HG02973 (cell line): ENCODE measurements at regions not wholly inside any gene's neighbourhood (a gene's known extent, or its start where the extent isn't known, plus 50 kb on each side); places are given as distances from the start of the nearest gene placed in this dataset.

Source experiments
- ATAC-seq: cut with Tn5 transposase; IDR thresholded peaks from one replicate; pipeline ENCODE4 v1.9.1; 2021; ENCODE audit warnings: moderate library complexity; ENCODE audit not compliant: unreplicated experiment

DNA sequence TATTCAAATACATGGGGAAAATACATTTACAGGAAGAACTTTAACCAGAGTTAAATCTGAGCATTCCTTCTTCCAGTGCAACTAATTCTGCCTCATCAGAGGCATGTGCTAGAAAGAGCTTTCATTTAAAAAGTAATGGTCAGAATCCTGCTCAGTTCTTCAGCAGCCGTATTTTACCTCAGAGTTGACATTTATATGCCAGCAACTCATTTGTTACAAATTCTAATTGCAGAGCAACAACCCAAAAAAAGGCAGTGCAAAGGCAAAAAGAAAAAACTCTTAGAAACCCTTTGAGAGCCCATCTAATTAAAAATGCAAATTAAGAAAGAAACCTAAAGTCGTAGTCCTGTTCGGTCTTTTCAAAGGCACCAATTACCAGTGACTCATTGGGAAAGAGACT, 392.5 kb downstream of the PBX1 start:
- no peak for ATAC-seq

- ATAC-seq, result no peak
Measured at GRCh38 chr1:164950541-164950986, 391.6 kb downstream of the PBX1 start.

DNA sequence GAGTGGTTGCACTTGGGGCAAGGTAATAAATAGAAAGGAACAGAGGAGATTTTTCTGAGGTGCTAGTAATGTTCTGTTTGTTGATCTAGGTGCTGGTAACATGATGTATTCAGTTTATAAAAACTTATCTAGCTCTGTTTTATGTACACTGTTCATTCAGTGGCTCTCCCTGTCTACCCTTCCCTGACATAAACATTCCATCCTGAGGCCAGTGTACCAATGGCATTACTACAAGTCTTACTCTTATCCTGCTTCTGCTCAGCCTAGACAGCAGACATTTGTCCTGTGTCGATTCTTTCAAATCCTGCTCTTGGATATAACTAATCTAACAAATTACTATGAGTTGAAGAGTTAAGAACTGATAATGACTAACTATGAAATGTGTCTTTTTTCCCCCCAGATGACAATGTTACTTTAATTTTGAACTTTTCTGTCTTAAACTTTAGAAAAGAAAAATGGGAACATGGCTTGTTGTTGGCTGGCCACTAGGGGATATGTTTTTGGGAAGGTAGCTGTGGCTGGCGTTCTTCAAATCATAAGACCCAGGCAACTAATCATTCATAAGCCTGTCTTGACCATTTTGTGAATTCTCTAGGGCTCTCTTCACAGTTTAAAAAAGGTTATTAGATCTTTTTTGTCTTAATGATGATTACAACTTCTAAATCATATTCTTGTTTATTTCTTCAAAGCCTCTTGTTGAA, 390.9 kb downstream of the PBX1 start:
- no peak for ATAC-seq

- no peak for ATAC-seq
Measured at GRCh38 chr1:164948101-164948500, 389.1 kb downstream of the PBX1 start.

DNA sequence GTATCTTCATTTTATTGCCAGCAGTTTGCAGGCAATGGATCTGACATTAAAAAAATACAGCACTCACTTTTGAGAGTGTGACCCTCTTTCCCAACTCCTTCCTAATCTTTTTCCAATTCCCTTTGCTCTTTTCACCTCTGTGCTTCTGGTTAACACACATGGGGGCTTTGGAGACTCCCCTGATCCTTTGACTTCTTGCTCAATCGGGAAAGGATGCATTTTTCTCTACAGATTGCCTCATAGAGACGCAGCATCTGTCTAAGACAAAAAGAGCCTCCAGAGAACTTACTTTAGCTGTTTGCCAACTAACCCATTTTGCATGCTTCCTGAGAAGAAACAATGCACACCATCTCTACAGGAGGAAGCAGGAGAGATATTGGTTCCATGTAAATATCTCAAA, 378.3 kb downstream of the PBX1 start:
- no peak for ATAC-seq

DNA sequence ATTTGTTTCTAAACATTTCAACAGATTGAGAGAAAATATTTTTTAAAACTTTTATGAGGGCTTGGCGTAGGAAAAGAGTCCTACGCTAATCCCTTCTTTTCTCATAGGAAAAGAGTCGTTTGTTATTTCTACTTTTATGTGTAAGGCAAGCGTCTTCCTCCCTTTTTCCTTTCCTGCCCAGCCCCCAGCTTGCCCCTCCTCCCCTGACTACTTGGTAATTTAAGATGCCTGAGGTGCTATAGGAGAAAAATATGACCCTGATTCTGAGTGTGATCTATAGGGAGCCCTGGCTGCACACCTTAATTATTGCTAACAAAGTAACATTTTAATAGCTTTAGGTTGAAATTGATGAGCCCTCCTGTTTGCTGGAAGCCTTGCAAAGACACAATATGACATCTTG, 373.6 kb downstream of the PBX1 start:
- ATAC-seq, result no peak

DNA sequence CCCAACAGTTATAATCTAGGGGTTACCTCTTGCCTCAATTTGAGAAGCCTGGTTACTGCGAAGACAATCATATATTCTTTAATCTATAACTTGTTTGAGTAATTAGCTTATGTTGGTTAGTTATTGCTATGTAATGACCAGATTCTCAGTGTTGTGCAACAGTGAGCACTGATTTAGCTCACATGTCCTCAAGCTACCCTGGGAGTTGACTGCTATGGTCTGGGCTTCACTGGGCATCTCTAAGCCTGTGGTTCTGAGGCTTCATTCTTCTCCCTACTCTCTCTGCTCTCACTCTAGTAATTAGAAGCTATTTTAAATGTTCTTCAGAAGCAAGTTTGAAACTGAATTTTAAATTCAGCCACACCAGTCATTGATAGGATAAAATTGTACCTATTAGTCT, 371.8 kb downstream of the PBX1 start:
- no peak for ATAC-seq

- no peak for ATAC-seq
Measured at GRCh38 chr1:164930241-164930640, 371.3 kb downstream of the PBX1 start.

DNA sequence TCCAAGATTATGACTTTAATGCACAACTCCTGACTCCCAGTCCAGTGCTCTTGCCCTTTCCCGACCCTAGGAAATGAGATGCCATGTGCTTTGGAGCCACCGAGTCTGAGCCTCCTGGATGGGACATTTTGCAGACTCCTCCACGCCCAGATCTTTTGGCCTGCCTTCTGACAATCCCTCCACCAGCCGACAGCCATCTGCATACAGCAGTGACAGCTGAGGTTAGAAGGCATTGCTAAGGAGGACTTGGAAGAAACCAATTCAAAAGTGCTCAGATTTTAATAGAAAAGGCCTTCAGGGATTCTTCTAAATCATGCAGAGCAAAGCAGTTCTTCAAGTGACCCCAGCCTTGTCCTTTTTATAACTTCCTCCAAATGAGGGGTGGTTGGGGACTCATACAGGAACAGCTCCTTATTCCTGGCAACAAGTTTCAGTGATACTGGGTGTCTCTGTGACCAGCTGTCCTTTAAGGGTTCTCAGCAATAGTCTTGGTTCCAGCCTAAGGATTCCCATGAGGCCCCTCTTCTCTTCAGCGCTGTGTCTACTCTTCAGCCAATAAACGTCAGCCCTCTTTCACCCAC, 369.3 kb downstream of the PBX1 start:
- no peak for ATAC-seq

DNA sequence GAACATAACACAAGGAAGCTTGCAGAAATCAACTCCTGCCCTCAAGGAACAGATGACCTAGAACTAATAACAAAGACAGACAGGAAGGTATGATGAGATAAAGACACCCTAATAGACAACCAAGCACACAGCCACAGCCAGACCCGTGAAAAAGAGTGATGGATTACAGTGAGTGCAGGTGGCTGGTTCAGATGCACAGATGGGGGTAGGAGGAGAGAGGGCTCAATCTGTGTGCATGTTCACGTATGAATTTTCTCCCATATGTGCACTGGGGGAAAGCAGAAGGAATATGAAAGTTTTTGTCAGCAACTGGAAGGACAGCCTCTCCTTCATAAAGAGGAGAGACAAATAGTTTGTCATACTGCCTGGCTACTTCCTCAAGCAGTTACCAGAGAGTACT, 367.1 kb downstream of the PBX1 start:
- no peak for ATAC-seq

GRCh38 chr1:164922585-164922984, 363.6 kb downstream of the PBX1 start:
- ATAC-seq, result no peak

DNA sequence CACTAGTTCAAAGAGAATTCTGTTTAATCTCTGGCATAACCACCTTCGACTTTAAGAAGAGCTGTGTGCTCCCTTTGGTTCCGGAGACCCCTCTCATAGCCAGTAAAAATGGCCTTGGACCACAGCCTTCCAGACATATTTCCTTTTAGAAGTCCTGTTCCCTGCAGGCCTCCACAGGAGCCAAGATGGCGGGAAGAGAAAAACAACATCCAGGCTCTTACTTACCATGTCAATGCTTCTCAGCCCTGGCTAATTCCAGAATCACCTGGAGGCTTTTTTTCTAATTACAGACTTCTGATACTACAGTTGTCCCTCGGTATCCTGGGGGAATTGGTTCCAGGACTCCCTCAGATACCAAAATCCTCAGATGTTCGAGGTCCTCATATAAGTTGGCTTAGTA, 362.5 kb downstream of the PBX1 start:
- no peak for ATAC-seq

DNA sequence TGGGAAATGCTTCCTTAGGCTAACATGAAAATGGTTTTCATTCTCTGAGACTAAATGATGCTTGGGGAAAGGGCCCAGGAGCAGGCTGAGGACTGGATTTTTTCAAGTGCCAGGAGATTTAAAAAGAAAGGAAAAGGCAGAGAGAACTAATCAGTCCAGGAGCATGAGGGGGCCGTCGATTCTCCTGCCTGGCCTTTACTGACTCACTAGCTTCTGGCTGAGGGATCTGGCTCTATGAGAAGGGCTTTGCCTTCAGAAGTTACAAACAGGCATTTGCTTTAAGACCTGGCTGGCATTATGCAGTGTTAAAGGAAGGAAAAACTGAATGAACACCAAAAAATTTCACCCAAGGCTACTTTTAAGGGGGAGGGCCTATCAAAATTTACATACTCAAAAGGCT, 359.2 kb downstream of the PBX1 start:
- no peak for ATAC-seq

DNA sequence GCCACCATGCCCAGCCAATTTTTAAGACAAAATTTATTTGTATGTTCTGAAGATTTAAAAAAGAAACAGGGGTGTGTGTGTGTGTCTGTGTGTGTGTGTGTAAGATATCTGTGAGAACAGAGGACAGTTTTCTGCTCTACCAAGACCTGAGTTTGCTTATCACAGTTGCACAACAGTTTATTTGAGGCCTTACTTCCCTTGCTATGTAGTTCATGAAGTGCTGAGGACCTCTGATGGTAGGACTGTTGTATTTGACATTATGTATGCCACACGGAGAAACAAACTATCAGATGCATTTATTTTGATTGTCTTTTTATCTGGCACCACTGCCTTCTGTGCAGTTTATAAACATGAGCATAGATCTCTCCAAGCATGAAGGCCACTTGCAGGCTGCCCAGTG, 355.2 kb downstream of the PBX1 start:
- no peak for ATAC-seq

DNA sequence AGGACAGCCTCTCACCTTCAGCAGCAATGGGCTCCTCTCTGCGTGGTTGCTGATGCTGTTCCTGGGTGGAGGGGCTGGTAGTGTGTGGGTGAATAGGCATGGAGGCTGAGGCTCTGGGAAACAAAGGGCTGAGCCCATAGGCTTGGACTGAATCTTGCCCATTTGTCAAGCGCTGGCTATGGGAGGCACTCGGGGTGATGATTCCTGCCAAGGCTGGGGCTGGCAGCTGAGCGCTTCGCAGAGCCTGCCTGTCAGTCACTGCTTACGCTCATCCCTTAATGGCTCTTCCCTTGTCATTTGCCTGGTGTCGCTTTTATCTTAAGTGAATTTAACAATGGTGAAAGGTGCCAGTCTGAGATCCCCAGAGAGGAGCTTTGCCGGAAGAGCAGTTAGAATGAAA, 353.3 kb downstream of the PBX1 start:
- no peak for ATAC-seq

- no peak for ATAC-seq
Measured at GRCh38 chr1:164910671-164911070, 351.7 kb downstream of the PBX1 start.

DNA sequence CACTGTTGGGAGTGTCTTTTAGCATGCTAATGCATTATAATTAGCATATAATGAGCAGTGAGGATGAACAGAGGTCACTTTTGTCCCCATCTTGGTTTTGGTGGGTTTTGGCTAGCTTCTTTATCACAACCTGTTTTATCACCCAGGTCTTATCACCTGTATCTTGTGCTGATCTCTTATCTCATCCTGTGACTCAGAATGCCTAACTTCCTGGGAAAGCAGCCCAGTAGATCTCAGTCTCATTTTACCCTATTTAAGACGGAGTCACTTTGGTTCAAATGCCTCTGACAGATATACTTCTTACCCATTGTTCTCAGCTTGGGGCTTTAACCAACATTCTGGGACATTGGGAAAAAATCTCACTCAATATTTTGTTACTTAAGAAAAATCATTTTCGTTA, 348.7 kb downstream of the PBX1 start:
- no peak for ATAC-seq

DNA sequence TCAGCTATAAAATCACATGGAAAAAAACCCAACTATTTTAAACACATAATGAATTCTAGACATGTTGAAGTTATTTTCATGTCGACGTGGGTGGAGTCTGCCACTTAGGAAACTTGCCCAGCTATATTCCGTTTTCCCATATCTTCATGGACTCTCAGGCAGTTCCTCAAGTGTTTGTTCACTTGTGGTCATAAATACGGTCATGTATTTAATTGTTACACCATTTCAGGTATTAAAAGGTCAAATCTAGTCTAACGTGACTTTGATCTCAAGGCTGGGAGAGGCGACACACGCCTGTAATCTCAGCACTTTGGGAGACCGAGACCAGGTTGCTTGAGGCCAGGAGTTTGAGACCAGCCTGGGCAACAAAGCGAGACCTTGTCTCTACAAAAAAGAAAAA, 346.9 kb downstream of the PBX1 start:
- no peak for ATAC-seq

DNA sequence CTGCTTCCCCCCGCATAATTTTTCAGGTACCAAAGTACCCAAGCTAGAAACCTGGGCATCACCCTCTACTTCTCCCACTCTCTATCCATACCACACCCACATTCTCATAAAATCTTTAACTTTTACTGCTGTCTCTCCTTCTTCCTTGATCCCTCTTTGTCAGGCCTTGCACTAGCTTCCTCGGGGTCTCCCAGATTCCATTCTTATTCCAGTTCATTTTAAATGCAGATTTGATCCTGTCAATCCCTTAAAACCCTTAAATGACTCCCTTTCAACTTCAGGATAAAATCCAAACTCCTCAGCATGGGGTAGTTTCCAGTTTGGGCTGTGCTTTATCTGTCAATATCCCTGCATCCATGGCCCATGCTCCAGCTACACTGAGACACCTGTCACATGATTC, 343.5 kb downstream of the PBX1 start:
- ATAC-seq, result no peak
